GM19455 (cell line): ENCODE measurements at regions not wholly inside any gene's neighbourhood (a gene's known extent, or its start where the extent isn't known, plus 50 kb on each side); places are given as distances from the start of the nearest gene placed in this dataset.
"Not testable (repeated sequence)": the region's sequence is repeated elsewhere in the genome, so short reads cannot be mapped to it uniquely, and the experiment has no call there.

Source experiments
- ATAC-seq: cut with Tn5 transposase; IDR thresholded peaks from one replicate; pipeline ENCODE4 v1.9.1; 2021; ENCODE audit not compliant: unreplicated experiment

DNA sequence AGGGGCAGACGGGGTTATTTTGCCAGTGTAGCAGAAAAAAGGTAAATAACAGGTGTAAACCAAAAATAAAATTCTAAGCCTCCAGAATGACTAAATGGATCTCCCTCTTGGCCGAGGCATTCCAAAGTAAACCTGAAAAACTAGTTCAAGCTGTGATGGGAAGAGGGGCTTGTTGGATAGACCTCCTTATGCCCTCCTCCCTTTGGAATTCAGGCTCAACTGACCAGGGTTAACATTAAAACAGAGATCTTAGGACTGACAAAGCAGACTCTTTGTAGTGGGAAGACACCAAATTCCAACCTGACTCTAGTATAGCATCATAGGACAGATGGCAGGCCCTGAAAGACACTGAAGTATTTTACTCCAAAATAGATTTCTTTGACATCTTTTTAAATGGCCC lies 113.8 kb upstream of the ITGB1 start:
- ATAC-seq, result no peak

- no peak for ATAC-seq
Observed at GRCh38 chr10:33070101-33070500, 112.1 kb upstream of the ITGB1 start.

- no peak for ATAC-seq
Observed at GRCh38 chr10:33067917-33068316, 109.9 kb upstream of the ITGB1 start.

- ATAC-seq, result no peak
Observed at GRCh38 chr10:33067481-33067880, 109.5 kb upstream of the ITGB1 start.

DNA sequence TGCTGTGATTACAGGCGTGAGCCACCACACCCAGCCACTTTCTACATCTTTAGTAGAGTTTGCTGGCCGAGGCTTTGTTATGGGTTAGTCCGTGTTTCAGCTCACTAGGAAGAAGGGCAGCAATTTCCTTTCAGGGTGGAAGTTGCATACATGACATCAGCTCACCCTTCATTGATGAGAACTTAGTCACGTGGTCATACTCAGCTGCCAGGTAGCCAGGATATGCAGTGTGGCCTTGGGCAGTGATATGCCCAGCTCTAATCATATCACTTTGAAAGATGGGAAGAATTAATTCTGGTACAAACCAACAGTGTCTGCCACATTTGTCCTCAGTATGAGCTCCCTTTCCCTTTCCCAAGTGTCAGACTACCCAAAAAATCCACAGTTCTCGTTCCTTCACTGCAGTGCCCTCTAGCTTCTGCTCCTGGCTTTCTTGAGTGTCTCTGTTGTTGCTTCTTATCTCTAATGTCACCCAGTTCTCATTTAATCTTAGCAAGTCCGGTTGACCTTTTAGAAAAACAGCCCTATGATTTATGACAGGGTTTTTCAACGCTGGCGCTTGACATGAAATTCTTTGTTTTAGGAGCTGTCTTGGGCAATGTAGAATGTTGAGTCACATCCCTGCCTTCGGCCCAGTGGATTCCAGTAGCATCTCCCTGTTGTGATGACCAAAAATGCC lies 108.7 kb upstream of the ITGB1 start:
- ATAC-seq, result no peak

GRCh38 chr10:33065111-33065510 lies 107.1 kb upstream of the ITGB1 start:
- ATAC-seq, result no peak

GRCh38 chr10:33064706-33065105 lies 106.7 kb upstream of the ITGB1 start:
- no peak for ATAC-seq

- ATAC-seq, result no peak
Observed at GRCh38 chr10:33057620-33058019, 99.6 kb upstream of the ITGB1 start.

DNA sequence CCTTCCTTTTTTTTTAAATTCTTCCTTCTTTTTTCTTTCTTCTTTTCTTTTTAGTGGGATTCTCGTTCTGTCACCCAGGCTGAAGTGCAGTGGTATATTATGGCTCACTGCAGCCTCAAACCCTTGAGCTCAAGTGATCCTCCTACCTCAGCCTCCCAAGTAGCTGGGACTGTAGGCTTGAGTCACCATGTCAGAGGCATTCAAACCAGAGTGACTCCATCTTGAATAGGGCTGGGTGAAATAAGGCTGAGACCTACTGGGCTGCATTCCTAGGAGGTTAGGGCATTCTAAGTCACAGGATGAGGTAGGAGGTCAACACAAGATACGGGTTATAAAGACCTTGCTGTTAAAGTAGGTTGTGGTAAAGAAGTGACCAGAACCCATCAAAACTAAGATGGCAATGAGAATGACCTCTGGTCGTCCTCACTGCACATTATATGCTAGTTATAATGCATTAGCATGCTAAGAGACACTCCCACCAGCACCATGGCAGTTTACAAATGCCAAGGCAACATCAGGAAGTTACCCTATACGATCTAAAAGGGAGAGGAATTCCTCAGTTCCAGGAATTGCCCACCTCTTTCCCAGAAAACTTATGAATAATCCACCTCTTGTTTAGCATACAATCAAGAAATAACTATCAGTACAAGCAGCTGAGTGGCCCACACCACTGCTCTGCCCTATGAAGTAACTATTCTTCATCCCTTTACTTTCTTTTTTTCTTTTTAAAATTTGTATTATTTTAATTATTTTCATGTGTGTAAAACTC lies 99.0 kb upstream of the ITGB1 start:
- ATAC-seq, result no peak

- ATAC-seq, result no peak
Observed at GRCh38 chr10:33055625-33056024, 97.6 kb upstream of the ITGB1 start.

- no peak for ATAC-seq
Observed at GRCh38 chr10:33052915-33053810, 95.1 kb upstream of the ITGB1 start.

GRCh38 chr10:33052263-33052875 lies 94.3 kb upstream of the ITGB1 start:
- ATAC-seq, result no peak

DNA sequence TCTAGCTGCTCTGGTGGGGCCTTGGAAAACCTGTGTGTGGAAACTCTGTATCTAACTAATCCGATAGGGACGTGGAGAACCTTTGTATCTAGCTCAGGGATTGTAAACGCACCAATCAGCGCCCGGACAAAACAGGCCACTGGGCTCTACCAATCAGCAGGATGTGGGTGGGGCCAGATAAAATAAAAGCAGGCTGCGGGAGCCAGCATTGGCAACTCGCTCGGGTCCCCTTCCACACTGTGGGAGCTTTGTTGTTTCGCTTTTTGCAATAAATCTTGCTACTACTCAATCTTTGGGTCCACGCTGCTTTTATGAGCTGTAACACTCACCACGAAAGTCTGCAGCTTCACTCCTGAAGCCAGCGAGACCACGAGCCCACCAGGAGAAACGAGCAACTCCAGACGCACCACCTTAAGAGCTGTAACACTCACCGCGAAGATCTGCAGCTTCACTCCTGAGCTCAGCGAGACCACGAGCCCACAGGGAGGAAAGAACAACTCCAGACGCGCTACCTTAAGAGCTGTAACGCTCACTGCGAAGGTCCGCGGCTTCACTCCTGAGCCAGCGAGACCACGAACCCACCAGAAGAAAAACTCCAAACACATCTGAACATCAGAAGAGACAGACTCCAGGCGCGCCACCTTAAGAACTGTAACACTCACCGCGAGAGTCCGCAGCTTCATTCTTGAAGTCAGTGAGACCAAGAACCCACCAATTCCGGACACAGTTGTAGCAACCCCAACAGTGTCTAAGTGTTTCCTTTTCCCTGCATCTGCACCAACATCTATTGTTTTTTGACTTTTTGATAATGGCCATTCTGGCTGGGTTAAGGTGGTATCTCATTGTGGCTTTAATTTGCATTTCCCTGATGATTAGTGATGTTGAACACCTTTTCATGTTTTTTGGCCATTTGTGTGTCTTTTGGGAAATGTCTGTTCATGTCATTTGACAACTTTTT lies 92.2 kb upstream of the ITGB1 start:
- not testable (repeated sequence) for ATAC-seq

- no peak for ATAC-seq
Observed at GRCh38 chr10:33048223-33048622, 90.2 kb upstream of the ITGB1 start.

DNA sequence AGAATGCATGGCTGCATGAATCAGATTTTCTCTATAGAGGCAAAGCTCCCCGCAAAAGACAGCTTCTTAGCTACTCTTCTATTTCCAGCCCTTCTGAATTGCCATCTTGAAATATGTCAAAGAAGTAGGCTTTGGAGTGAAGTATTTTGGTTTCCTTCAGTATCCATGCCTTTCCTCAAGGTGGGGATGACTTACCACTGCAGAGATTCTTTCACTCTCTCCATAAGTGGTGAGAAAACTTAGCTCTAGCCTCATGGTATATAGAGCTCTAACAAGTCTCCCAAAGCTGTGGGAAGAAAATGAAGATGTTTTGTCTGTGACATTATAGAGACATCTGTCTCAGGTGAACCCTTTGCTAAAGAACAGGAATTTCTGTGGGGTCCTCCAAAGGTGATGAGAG lies 89.6 kb upstream of the ITGB1 start:
- ATAC-seq, result no peak

- no peak for ATAC-seq
Observed at GRCh38 chr10:33046792-33047191, 88.8 kb upstream of the ITGB1 start.

GRCh38 chr10:33045421-33045820 lies 87.4 kb upstream of the ITGB1 start:
- ATAC-seq, result no peak

DNA sequence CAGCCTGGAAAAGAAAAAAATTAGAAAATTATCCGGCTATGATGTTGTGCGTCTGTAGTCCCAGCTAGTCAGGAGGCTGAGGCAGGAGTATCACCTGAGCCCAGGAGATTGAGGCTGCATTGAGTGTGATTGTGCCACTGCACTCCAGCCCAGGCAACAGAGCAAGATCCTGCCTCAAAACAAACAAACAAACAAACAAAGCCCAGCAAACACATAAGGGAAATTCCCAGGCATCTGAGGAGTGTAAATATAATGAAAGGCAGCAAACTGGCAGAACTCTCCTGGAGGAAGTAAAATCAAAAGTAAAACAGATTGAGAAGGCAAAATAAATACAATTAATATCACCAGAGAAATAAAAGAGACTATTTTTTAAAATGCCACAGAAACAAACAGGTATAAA lies 84.5 kb upstream of the ITGB1 start:
- no peak for ATAC-seq

GRCh38 chr10:33041783-33042437 lies 83.9 kb upstream of the ITGB1 start:
- no peak for ATAC-seq

DNA sequence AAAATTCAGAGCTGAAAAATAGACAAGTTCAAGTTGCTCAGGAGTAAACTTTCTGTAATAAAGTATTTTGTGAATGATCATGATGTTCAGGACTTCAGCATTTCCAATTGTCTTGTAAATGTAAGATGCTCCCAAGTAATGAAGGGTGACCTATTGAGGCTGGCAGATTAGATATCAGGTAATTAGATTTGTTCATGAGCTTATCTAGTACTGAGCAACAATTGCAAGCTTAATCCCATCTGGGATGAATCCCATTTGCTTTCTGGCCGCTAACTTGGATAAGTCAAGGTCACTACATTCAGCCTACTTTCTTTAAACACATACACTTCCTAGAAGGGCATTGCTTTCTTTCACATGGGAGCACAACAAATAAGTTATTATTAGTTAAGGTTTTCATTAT lies 82.4 kb upstream of the ITGB1 start:
- no peak for ATAC-seq
